ENCODE measurements at regions not wholly inside any gene's neighbourhood (a gene's known extent, or its start where the extent isn't known, plus 50 kb on each side); places are given as distances from the start of the nearest gene placed in this dataset.

DNA sequence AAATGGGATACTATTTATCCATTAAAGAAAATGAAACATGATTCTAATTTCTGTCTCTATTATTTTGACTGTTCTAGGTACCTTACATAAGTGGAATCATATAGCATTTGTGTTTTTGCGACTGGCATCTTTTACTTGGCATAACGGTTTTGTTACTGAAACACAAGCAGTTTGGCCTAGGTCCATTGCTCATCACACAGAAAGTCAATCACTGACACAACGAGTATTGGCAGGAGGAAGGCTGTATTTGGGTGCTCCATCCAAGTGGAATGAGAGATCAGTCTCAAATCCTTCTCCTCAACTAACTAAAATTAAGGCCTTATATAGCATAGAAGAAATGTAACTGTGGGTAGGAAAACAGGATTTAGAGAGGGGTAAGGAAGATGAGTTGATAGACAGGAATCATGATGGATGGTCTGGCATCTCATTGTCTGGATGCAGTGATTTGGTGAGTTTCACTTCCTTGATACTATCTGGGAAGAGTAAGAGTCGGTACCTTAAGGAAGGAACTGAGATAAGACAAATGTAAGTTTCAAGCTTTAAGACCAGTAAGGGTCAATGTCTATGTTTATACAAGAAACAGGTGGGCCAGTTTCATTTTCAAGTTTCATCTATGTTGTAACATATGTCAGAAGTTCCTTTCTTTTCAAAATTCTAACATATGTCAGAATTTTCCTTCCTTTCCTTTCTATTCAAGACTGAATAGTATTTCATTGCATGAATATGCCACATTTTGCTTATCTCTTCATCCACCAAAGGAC is 276.9 kb upstream of the RAB6C start:
- TF ChIP-seq, protein P1, sequence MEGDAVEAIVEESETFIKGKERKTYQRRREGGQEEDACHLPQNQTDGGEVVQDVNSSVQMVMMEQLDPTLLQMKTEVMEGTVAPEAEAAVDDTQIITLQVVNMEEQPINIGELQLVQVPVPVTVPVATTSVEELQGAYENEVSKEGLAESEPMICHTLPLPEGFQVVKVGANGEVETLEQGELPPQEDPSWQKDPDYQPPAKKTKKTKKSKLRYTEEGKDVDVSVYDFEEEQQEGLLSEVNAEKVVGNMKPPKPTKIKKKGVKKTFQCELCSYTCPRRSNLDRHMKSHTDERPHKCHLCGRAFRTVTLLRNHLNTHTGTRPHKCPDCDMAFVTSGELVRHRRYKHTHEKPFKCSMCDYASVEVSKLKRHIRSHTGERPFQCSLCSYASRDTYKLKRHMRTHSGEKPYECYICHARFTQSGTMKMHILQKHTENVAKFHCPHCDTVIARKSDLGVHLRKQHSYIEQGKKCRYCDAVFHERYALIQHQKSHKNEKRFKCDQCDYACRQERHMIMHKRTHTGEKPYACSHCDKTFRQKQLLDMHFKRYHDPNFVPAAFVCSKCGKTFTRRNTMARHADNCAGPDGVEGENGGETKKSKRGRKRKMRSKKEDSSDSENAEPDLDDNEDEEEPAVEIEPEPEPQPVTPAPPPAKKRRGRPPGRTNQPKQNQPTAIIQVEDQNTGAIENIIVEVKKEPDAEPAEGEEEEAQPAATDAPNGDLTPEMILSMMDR (IDR thresholded peaks at IDR 0.05) = no peak
- Histone ChIP-seq H3K4me1 (no peaks in the 10 kb centered on the region), H3K9me3 (no peaks in the 10 kb centered on the region), H3K36me3 (no peaks in the 10 kb centered on the region), H3K4me3 (no peak overlapping the region), H3K27ac (no peak overlapping the region), H3K27me3 (no peaks in the 10 kb centered on the region)
- intact Hi-C loops (cut with DNase I) = no loop called here
- no peak for DNase-seq
- no peak for ATAC-seq

DNA sequence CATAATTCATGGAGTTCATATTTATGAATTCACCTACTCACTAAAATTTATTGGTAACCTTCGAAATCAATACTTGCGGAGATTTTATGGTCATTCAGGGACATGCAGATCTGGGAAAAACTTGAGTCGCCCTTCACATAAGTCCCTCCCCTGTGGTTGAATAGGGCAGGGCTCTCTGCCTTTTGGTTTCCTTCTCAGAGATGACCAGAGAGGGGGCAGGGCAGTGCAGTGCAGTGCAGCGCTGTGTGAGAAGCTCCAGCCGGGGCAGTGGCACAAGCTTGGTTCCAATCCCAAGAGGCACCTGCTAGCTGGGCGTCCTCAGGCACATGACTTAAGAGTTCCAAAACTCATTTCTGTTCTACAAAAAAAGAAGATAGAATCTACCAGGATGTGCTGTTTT is 274.4 kb upstream of the RAB6C start:
- H3K27ac ChIP-seq = no peak overlapping the region
- no peak for DNase-seq
- H3K4me1 ChIP-seq = no peaks in the 10 kb centered on the region
- H3K36me3 ChIP-seq = no peaks in the 10 kb centered on the region
- ATAC-seq = no peak
- H3K4me3 ChIP-seq = no peak overlapping the region
- H3K9me3 ChIP-seq = no peaks in the 10 kb centered on the region
- H3K27me3 ChIP-seq = no peaks in the 10 kb centered on the region
- TF ChIP-seq, protein P1 (IDR thresholded peaks at IDR 0.05) = no peak
- intact Hi-C loops (cut with DNase I) = no loop called here

DNA sequence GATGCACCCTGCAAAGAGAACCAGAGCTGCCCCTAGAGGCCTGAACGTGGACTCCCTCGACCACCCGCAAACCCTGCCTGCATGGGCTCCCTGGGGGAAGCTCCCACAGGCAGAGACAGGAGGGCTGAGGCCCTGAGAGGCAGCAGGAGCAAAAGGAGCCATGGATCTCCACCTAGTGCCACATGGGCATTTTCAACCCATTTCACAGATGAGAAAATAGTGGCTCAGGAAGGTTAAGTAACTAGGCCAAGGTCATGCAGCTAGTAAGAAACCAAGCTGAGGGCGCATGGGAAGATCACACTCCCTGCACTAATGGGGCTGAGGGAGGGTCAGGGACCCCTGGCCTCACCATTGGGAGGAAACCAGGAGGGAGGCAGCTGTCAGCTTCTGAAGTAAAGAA is 271.7 kb upstream of the RAB6C start:
- TF ChIP-seq, protein P1 (IDR thresholded peaks at IDR 0.05) = no peak
- intact Hi-C loops (cut with DNase I) = no loop called here
- DNase-seq (no peak), ATAC-seq (no peak)
- H3K4me1 ChIP-seq = no peaks in the 10 kb centered on the region
- H3K9me3 ChIP-seq = no peaks in the 10 kb centered on the region
- no peaks in the 10 kb centered on the region for H3K27me3 ChIP-seq
- H3K4me3 ChIP-seq = no peak overlapping the region
- H3K27ac ChIP-seq = no peak overlapping the region
- no peaks in the 10 kb centered on the region for H3K36me3 ChIP-seq

- intact Hi-C loops (cut with DNase I) = no loop called here
- TF ChIP-seq, protein P1 (IDR thresholded peaks at IDR 0.05) = no peak
- no peak for DNase-seq
- H3K9me3 ChIP-seq = no peaks in the 10 kb centered on the region
- H3K36me3 ChIP-seq = no peaks in the 10 kb centered on the region
- no peak overlapping the region for H3K4me3 ChIP-seq
- no peak overlapping the region for H3K27ac ChIP-seq
- no peaks in the 10 kb centered on the region for H3K4me1 ChIP-seq
- no peaks in the 10 kb centered on the region for H3K27me3 ChIP-seq
- ATAC-seq = no peak
Observed at GRCh38 chr2:129708221-129708967, 271.1 kb upstream of the RAB6C start.
